ENCODE measurements at regions not wholly inside any gene's neighbourhood (a gene's known extent, or its start where the extent isn't known, plus 50 kb on each side); places are given as distances from the start of the nearest gene placed in this dataset.
"Not testable (repeated sequence)": the region's sequence is repeated elsewhere in the genome, so short reads cannot be mapped to it uniquely, and the experiment has no call there.

- DNase-seq, result no peak
Measured at GRCh38 chr4:138656990-138657389, 358.6 kb upstream of the NOCT start.

GRCh38 chr4:138655985-138656384 is 359.6 kb upstream of the NOCT start:
- DNase-seq, result no peak

GRCh38 chr4:138655286-138655685 is 360.3 kb upstream of the NOCT start:
- DNase-seq, result no peak

- no peak for DNase-seq
Measured at GRCh38 chr4:138650929-138651448, 364.6 kb upstream of the NOCT start.

- no peak for DNase-seq
Measured at GRCh38 chr4:138650495-138650894, 365.1 kb upstream of the NOCT start.

GRCh38 chr4:138647433-138647832 is 368.1 kb upstream of the NOCT start:
- DNase-seq, result no peak

DNA sequence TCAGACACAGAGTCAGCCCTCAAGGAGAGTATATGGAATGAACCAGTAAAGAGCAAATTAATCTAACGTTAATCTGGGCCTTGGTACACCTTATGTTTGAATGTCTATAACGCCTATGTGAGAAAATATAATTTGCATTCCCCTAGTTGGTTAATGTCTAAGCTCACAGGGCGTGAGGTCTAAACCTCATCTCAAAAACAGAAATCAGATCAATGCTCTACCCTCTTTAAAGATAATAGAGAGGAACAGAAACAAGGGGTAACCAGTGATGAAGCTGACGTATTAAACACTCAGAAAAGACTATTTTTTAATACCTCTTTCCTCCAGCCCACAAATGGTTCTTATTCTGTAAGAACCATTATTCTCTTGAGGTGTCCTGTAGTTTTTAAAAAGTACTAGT is 369.2 kb upstream of the NOCT start:
- DNase-seq, result no peak

DNA sequence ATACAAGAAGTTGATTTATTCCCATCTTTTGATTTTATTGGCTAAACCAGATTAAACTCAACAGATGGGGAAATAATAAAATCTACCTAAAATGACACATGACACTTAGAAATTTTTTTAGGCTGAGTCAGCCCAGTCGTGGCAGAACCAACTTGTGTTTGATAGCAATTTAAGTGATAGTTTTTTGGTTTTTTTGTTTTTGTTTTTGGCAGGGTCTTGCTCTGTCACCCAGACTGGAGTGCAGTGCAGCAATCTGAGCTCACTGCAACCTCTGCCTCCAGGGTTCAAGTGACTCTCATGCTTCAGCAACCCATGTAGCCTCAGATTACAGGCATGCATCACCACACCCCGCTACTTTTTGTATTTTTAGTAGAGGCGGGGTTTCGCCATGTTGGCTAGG is 370.3 kb upstream of the NOCT start:
- DNase-seq, result no peak

DNA sequence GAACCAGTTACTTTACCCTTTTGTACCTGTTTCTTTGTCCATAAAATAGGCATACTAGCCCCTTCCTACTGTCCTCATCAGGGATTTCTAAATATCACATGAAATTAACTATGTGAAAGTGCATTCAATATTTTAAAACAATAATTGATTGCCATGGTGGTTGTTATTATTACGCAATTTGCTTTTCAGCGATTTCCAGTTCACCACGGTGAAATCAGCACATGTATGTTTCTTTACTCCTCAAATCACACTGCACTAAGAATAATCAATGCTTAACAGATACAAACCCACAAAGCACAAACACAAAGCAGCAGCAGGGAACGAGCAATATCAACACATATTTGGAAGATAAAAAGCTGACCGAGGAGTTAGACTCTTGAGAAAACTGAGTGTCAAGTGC is 371.3 kb upstream of the NOCT start:
- no peak for DNase-seq

- no peak for DNase-seq
Measured at GRCh38 chr4:138643827-138644226, 371.8 kb upstream of the NOCT start.

- DNase-seq, result no peak
Measured at GRCh38 chr4:138639018-138639741, 376.4 kb upstream of the NOCT start.

GRCh38 chr4:138636781-138637180 is 378.8 kb upstream of the NOCT start:
- no peak for DNase-seq

DNA sequence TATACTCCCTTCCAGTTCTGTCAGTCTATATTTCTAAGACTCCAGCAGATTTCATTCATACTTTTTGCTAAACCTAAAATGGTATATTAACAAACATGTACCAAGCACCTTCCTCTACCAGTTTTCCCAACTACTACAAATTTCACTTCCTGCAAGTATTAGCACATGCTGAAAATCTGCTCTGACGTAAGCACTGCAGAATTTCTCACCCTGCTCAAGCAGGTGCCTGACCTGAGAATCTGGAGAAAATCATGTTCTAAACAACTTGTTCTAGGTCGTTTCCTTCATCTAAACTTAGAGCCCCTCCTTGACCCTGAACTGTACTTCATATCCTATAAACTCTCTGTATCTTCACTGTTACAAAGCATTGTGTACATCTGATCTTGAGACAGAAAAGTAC is 380.7 kb upstream of the NOCT start:
- no peak for DNase-seq

DNA sequence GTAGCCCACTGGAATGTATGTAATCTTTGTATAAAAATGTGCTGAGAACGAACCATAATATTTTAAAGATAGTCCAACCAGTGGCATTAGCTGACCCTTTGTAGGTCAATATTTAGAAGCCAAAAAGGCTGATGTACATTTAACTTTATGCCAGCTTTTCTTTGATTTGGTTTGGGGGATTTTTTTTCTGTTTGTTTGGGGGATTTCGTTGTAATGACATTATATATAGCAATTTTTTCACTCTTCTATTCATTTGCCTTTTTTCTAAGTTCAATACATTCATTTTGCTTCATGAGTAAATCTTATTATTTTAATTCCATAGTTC is 382.0 kb upstream of the NOCT start:
- DNase-seq, result no peak

DNA sequence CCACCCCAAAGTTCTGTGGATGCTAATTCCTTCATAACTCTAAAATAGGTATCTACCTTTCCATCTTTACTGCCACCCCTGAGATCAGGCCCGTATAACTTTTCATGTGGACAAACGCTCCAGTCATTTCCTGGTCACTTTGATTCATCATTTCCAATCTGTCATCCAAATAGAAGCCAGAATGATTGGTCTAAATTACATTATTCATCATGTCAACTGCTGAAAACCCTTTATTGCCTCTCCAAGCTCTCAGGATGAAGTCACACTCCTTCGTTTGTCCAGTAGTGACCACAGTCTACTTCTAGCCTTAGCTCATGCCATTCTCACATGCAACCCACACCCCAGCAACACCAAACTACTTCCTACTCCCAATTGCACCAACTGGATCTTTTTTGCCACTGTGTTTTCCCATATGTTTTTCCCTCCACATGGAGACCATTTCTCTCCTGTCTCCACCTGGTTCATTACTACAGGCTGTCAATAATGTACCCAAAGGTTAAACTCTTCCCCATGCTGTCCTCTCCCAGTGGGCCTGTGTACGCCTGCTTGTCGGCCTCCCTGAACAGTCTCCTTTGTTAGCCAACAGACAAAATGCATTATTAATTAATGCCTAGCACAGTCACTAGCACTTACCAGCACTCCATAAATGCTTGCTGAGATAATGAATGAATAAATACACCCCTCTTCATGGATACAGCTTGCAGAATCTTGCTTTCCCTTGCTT is 382.6 kb upstream of the NOCT start:
- DNase-seq, result no peak

- DNase-seq, result no peak
Measured at GRCh38 chr4:138630666-138631065, 384.9 kb upstream of the NOCT start.

GRCh38 chr4:138629669-138630068 is 385.9 kb upstream of the NOCT start:
- DNase-seq, result no peak

GRCh38 chr4:138627096-138627495 is 384.9 kb upstream of the SLC7A11 start:
- no peak for DNase-seq

DNA sequence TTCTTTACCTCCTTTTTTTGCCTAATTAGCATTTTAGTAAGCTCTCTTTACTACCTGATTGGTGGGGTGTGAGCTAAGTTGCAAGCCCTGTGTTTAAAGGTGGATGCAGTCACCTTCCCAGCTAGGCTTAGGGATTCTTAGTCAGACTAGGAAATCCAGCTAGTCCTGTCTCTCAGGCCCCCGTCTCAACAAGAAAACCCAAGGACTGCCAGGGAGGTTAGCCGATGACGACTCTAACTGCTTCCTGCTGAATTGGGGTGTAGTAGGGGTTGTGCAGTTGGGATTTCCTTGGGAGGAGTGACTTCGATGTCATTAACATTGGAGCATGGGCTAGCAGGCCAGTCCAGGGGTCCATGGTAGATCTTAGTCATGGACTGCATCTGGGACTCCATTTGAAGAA is 380.2 kb upstream of the SLC7A11 start:
- not testable (repeated sequence) for DNase-seq

DNA sequence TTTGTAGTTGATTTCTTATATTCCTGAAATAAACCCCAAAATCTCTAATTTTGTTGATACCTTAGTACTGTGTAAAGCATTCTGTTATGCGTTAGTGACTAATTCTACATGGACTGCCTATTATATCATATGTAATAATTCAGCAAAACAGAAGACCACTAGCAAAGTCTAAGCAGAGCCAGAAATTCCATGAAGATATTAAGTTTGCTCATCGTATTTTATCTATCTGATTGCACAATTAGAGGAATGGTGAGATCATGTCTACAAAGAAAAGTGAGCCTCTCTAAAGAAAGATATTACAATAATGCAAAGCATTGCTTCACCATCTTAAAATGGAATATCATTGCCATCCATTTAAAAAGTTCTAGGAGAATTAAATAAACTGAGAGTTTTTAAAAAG is 374.6 kb upstream of the SLC7A11 start:
- DNase-seq, result no peak

DNA sequence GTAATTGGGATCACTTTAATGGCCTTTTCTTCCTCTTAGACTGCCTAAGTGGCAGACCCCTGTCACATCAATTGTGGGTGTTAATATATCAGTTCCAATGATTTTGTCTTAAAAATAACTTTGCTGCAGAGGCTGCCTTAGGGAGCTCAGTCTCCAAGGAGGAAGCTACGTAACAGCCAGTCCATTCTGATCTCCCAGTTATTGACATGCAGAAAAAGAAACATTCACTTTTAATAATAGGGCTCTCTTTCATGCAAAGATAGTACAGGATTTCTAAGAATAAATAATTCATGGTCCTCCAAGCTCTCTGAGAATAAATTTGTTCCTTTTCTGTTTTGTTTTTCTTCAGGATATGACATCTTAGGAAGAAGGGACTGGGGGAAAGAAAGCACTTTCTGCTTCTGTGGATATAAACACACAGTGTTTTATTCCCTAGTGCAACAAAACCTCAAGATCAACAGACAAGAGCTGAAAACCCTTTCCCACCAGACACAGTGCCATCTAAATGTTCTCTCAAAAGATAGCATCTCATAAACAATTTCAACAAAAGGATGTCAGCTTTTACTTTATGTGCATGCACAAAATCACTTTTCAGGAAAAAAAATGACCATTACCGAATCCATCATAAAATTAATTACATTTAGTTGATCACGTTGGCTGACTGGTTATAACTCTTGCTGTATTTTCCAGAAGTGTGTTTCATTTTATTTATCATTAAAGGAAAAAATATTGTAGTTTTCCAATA is 372.4 kb upstream of the SLC7A11 start:
- DNase-seq, result no peak

- DNase-seq, result no peak
Measured at GRCh38 chr4:138612428-138612827, 370.3 kb upstream of the SLC7A11 start.

- no peak for DNase-seq
Measured at GRCh38 chr4:138611721-138612120, 369.6 kb upstream of the SLC7A11 start.

- DNase-seq, result no peak
Measured at GRCh38 chr4:138611017-138611416, 368.9 kb upstream of the SLC7A11 start.
